ENCODE measurements at regions not wholly inside any gene's neighbourhood (a gene's known extent, or its start where the extent isn't known, plus 50 kb on each side); places are given as distances from the start of the nearest gene placed in this dataset.

GRCh38 chr15:31501536-31502157 lies 175.0 kb downstream of the KLF13 start:
- TF ChIP-seq CTCF (IDR thresholded peaks at IDR 0.05) (no peak), POLR2A (IDR thresholded peaks at IDR 0.05) (no peak), POLR2AphosphoS5 (IDR thresholded peaks at IDR 0.05) (no peak)

All from prostate gland (tissue), 2 donors.